IMR-90 (cell line): ENCODE measurements at regions not wholly inside any gene's neighbourhood (a gene's known extent, or its start where the extent isn't known, plus 50 kb on each side); places are given as distances from the start of the nearest gene placed in this dataset.
A peak's percentile ranks its signal among the peaks of the same experiment; 100 is the strongest.

Experiments used
- ATAC-seq: fragments of 200-7000 bp; cut with Tn5 transposase; 2 replicates; pipeline ENCODE4 v1.9.1; 2020; ENCODE audit warnings: low read depth, mild to moderate bottlenecking, moderate library complexity
- BruUV-seq: library from RNA; stranded (reverse); fragments of 400-500 nt; replicated peaks from 2 replicates; lab custom pipeline; 2021; lab: Mats Ljungman, UMichigan
- CTCF ChIA-PET: fragments of 300-600 bp; formaldehyde crosslinking; extraction: SDS; loops from one replicate; lab custom pipeline; 2021; ENCODE audit warnings: antibody characterized with exemption; lab: Yijun Ruan, JAX
- POLR2A ChIA-PET: fragments of 300-600 bp; sonication (Branson Sonifier 250); formaldehyde crosslinking; loops from one replicate; lab custom pipeline; 2022; ENCODE audit warnings: antibody characterized with exemption; ENCODE audit not compliant: unreplicated experiment; lab: Charles Lee
- DNase-seq: peaks from one replicate; pipeline ENCODE4 v3.0.0; 2013
- H2AFZ ChIP-seq: replicated peaks from 2 replicates; pipeline ENCODE3; 2013; ENCODE audit warnings: low read length, mild to moderate bottlenecking; ENCODE audit not compliant: poor library complexity
- H2AK5ac ChIP-seq: 2 replicates; pipeline ENCODE4 v1.6.1; 2013; ENCODE audit warnings: low read depth, low read length, inconsistent platforms
- H2AK9ac ChIP-seq: replicated peaks from 2 replicates; pipeline ENCODE3; 2013; ENCODE audit warnings: mild to moderate bottlenecking, low read depth, low read length, moderate library complexity; ENCODE audit not compliant: poor library complexity
- H2BK120ac ChIP-seq: 2 replicates; pipeline ENCODE4 v1.6.1; 2013; ENCODE audit warnings: low read depth, low read length, inconsistent platforms
- H2BK15ac ChIP-seq: 3 replicates; pipeline ENCODE4 v1.6.1; 2013; ENCODE audit warnings: low read depth, low read length, inconsistent platforms
- H2BK20ac ChIP-seq: 2 replicates; pipeline ENCODE4 v1.6.1; 2013; ENCODE audit warnings: low read depth, mild to moderate bottlenecking, inconsistent platforms, low read length, moderate library complexity
- H2BK5ac ChIP-seq: 2 replicates; pipeline ENCODE4 v1.6.1; 2013; ENCODE audit warnings: mild to moderate bottlenecking, low read depth, low read length, inconsistent platforms; ENCODE audit not compliant: poor library complexity, severe bottlenecking
- H3K14ac ChIP-seq: replicated peaks from 2 replicates; pipeline ENCODE4 v1.6.1; 2013; ENCODE audit warnings: low read depth, low read length, inconsistent platforms
- H3K18ac ChIP-seq: 2 replicates; pipeline ENCODE4 v1.6.1; 2013; ENCODE audit warnings: low read depth, low read length, control low read depth
- H3K23ac ChIP-seq: 2 replicates; pipeline ENCODE4 v1.6.1; 2013; ENCODE audit warnings: low read depth, low read length, inconsistent platforms
- H3K27ac ChIP-seq: 2 replicates; pipeline ENCODE4 v1.5.1; 2013; ENCODE audit warnings: mild to moderate bottlenecking, control low read depth, low read length; ENCODE audit not compliant: insufficient read depth
- H3K27me3 ChIP-seq: 2 replicates; pipeline ENCODE4 v1.6.1; 2013; ENCODE audit warnings: low read length; ENCODE audit not compliant: control insufficient read depth, insufficient read depth
- H3K36me3 ChIP-seq: 2 replicates; pipeline ENCODE4 v1.6.1; 2013; ENCODE audit warnings: low read length, mixed read lengths; ENCODE audit not compliant: control insufficient read depth, insufficient read depth
- H3K4ac ChIP-seq: 2 replicates; pipeline ENCODE4 v1.6.1; 2013; ENCODE audit warnings: low read depth, low read length, inconsistent platforms
- H3K4me1 ChIP-seq: 2 replicates; pipeline ENCODE4 v1.6.1; 2013; ENCODE audit warnings: low read length, mixed read lengths; ENCODE audit not compliant: control insufficient read depth, insufficient read depth
- H3K4me2 ChIP-seq: 2 replicates; pipeline ENCODE4 v1.6.1; 2013; ENCODE audit warnings: low read depth, mild to moderate bottlenecking, control low read depth, low read length, moderate library complexity
- H3K4me3 ChIP-seq: 2 replicates; pipeline ENCODE4 v1.5.1; 2013; ENCODE audit warnings: low read depth, mild to moderate bottlenecking, control low read depth, low read length, moderate library complexity; ENCODE audit not compliant: insufficient read depth
- H3K56ac ChIP-seq: 2 replicates; pipeline ENCODE4 v1.6.1; 2013; ENCODE audit warnings: low read length, inconsistent platforms; ENCODE audit not compliant: insufficient read depth; ENCODE audit errors: extremely low read depth
- H3K79me1 ChIP-seq, 2 experiments: 2 replicates each; pipeline ENCODE4 v1.6.1; 2013; ENCODE audit warnings: low read length in 2 of 2, inconsistent platforms in 1 of 2, low read depth in 1 of 2
- H3K9ac ChIP-seq: 2 replicates; pipeline ENCODE4 v1.6.1; 2013; ENCODE audit warnings: low read depth, low read length, control low read depth
- H3K9me1 ChIP-seq: 2 replicates; pipeline ENCODE4 v1.6.1; 2013; ENCODE audit warnings: low read length, inconsistent platforms; ENCODE audit not compliant: insufficient read depth
- H3K9me3 ChIP-seq: 2 replicates; pipeline ENCODE4 v1.6.1; 2013; ENCODE audit warnings: low read length; ENCODE audit not compliant: control insufficient read depth, insufficient read depth
- H4K20me1 ChIP-seq: 2 replicates; pipeline ENCODE4 v1.6.1; 2013; ENCODE audit warnings: low read length, inconsistent platforms; ENCODE audit not compliant: insufficient read depth
- H4K5ac ChIP-seq: 2 replicates; pipeline ENCODE4 v1.6.1; 2013; ENCODE audit warnings: mild to moderate bottlenecking, low read depth, low read length, control low read depth
- H4K8ac ChIP-seq, 2 experiments: 2 replicates each; pipeline ENCODE4 v1.6.1; 2013; ENCODE audit warnings: low read depth in 2 of 2, low read length in 2 of 2, control low read depth in 1 of 2, inconsistent platforms in 1 of 2
- H4K91ac ChIP-seq: 2 replicates; pipeline ENCODE4 v1.6.1; 2013; ENCODE audit warnings: low read depth, low read length, inconsistent platforms; ENCODE audit not compliant: insufficient read depth
- BHLHE40 ChIP-seq: fragments of 150-350 bp; IDR thresholded peaks from 2 replicates; pipeline ENCODE4 v1.6.1; 2016; ENCODE audit warnings: mild to moderate bottlenecking, low read depth, low read length
- FOS ChIP-seq: fragments of 150-350 bp; IDR thresholded peaks from 2 replicates; pipeline ENCODE4 v1.6.1; 2016; ENCODE audit warnings: low read depth, low read length
- POLR2A ChIP-seq: IDR thresholded peaks from 2 replicates; pipeline ENCODE4 v1.6.1; 2012; ENCODE audit warnings: mild to moderate bottlenecking, low read depth, low read length
- RCOR1 ChIP-seq: IDR thresholded peaks from 2 replicates; pipeline ENCODE4 v1.6.1; 2012; ENCODE audit warnings: mild to moderate bottlenecking, low read length, improper control_type of control experiment; ENCODE audit not compliant: insufficient replicate concordance
- RFX5 ChIP-seq: IDR thresholded peaks from 2 replicates; pipeline ENCODE4 v1.8.0; 2012; ENCODE audit warnings: low read depth, mild to moderate bottlenecking, low read length, moderate library complexity
- WGBS, 2 experiments: methylation state at CpG; one replicate each; pipeline versions ENCODE4 v1.1.5 to v1.1.7; 2013; ENCODE audit warnings: missing lambda C conversion rate in 2 of 2; ENCODE audit not compliant: insufficient read length in 1 of 2; ENCODE audit errors: extremely low coverage in 2 of 2; 5-methylcytosine and 5-hydroxymethylcytosine counted together
- dilution Hi-C: fragments of 300-500 bp; cut with HindIII; formaldehyde crosslinking; loops from one replicate; pipeline ENCODE4 v1.14.3; 2018; ENCODE audit warnings: low sequenced_read_pairs; ENCODE audit not compliant: unreplicated experiment
- in situ Hi-C: fragments of 300-500 bp; cut with MboI; formaldehyde crosslinking; loops from 3 replicates; pipeline ENCODE4 v1.14.3; 2019; ENCODE audit warnings: low sequenced_read_pairs, inconsistent platforms, mixed read lengths
- intact Hi-C: fragments of 100-400 bp; cut with micrococcal nuclease; formaldehyde crosslinking; loops from 2 replicates; pipeline ENCODE4 v1.10.0; 2022
- TF ChIP-seq, protein P1 (sequence below): fragments of 150-350 bp; IDR thresholded peaks from 2 replicates; pipeline ENCODE4 v1.6.1; 2016; ENCODE audit warnings: low read depth, mild to moderate bottlenecking, low read length, moderate library complexity, borderline replicate concordance

DNA sequence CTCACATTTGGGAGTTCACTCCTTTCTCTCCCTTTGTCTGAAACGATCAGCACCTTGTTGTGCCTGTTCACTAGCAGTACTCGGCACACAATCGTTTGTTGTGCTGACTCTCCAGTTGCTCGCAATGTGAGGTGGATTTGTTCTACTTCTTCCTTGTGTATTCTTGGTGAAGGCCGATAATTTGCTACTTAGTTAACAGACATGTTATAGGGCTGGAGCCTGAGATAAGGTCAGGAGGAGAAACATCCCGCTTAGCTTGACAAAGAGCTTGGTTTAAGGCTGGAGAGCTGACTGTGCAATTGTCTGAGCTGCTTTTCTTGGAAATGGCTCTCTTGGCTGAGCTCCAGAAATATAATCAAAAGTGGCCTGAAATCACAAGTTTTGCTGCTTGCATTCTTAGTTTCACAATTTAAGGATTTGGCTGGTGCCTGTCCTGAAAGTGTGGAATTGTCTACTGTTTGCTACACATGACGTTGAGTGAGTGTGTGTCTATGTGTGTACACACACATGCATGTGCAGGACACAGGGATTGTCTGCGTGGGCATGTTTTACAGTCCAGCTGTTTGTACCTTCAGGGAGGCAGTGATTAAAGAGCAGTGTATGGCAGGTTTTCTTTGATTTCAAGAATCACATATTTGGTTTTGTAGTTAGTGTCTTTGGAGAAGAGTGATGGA is 77.7 kb downstream of the ARF6 start:
- Histone ChIP-seq H3K4me2 (peak overlapping the region; percentile 17), H2BK120ac (peak overlapping the region; percentile 93), H3K4me1 (peaks cover 34% of the 10 kb centered on the region), H2AK9ac (no peak overlapping the region), H3K9ac (0 out of 2 replicates have a peak overlapping the region, but pooled peaks have one; percentile 11), H2BK20ac (peak overlapping the region; percentile 91), H2BK5ac (peak overlapping the region; percentile 8), H4K91ac (peak overlapping the region; percentile 93), H3K9me1 (peaks cover 19% of the 10 kb centered on the region), H3K23ac (peak overlapping the region; percentile 34; the same call in 1 of the 2 replicates), H2AFZ (peak overlapping the region; percentile 21), H2AK5ac (peak overlapping the region; percentile 76), H3K36me3 (no peaks in the 10 kb centered on the region), H3K79me1 (peaks cover 0 to 21% of the 10 kb centered on the region in 2 experiments; a peak in 1 of 4 replicates), H4K5ac (peak overlapping the region; percentile 98), H3K4me3 (no peak overlapping the region), H3K27ac (peak overlapping the region; percentile 81; the same call in 1 of the 2 replicates), H4K20me1 (no peaks in the 10 kb centered on the region), H4K8ac (peak overlapping the region; percentile 63 to 86; a peak in 3 of 4 replicates), H3K18ac (peak overlapping the region; percentile 99), H3K9me3 (no peaks in the 10 kb centered on the region), H2BK15ac (peak overlapping the region; percentile 88; the same call in 2 of the 3 replicates), H3K14ac (peak overlapping the region; percentile 96), H3K4ac (peak overlapping the region; percentile 92), H3K27me3 (no peaks in the 10 kb centered on the region), H3K56ac (no peak overlapping the region)
- in situ Hi-C loops (no loop called here), dilution Hi-C loops (no loop called here), intact Hi-C loops (loop anchor here (5.0 kb wide), 1 partner anchor 103 kb away; no protein-coding TSS in a partner anchor)
- no TSS peak for BruUV-seq
- no peak for ATAC-seq
- CTCF ChIA-PET = interaction anchor here (0.6 to 1.6 kb wide), 5 partner anchors 17 to 117 kb away, joined by 3 to 5 read pairs (median 4); no protein-coding TSS in a partner anchor
- POLR2A ChIA-PET = no interaction called here
- peak; percentile 49 for DNase-seq
- no peak for TF ChIP-seq RFX5
- TF ChIP-seq, protein P1, sequence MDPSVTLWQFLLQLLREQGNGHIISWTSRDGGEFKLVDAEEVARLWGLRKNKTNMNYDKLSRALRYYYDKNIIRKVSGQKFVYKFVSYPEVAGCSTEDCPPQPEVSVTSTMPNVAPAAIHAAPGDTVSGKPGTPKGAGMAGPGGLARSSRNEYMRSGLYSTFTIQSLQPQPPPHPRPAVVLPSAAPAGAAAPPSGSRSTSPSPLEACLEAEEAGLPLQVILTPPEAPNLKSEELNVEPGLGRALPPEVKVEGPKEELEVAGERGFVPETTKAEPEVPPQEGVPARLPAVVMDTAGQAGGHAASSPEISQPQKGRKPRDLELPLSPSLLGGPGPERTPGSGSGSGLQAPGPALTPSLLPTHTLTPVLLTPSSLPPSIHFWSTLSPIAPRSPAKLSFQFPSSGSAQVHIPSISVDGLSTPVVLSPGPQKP = no peak
- no peak for TF ChIP-seq FOS
- no peak for TF ChIP-seq POLR2A
- no peak for TF ChIP-seq RCOR1
- no peak for TF ChIP-seq BHLHE40
- 37% methylated on average over 3 of the region's 8 CpGs; no CpG with 5 or more reads in 1 of the 2 experiments for WGBS, 2 experiments
